Omental fat pad (tissue), 3 donors: ENCODE measurements at regions not wholly inside any gene's neighbourhood (a gene's known extent, or its start where the extent isn't known, plus 50 kb on each side); places are given as distances from the start of the nearest gene placed in this dataset.

Experiments used
- ATAC-seq: fragments of 150-250 bp; one replicate; pipeline ENCODE4 v1.9.1; 2016; ENCODE audit warnings: mild to moderate bottlenecking, moderate library complexity; ENCODE audit not compliant: low FRiP score
- DNase-seq: peaks from one replicate; pipeline ENCODE4 v3.0.0-alpha.2; 2019; ENCODE audit warnings: low spot score
- CTCF ChIP-seq, 3 donors: fragments of 450-650 bp; IDR thresholded peaks; one replicate each; pipeline ENCODE4 v1.5.1; 2016 to 2017; ENCODE audit warnings: antibody characterized with exemption in 3 of 3, mild to moderate bottlenecking in 3 of 3, moderate library complexity in 2 of 3

GRCh38 chr10:3692387-3692999 is 92.5 kb downstream of the KLF6 start:
- DNase-seq (no peak), ATAC-seq (no peak)
- TF ChIP-seq CTCF (IDR thresholded peaks at IDR 0.05): no peak

GRCh38 chr10:3691482-3691881 is 93.5 kb downstream of the KLF6 start:
- ATAC-seq (no peak), DNase-seq (no peak)
- TF ChIP-seq CTCF (IDR thresholded peaks at IDR 0.05): no peak

GRCh38 chr10:3689871-3690510 is 95.0 kb downstream of the KLF6 start:
- ATAC-seq: no peak

GRCh38 chr10:3687510-3688081 is 97.4 kb downstream of the KLF6 start:
- ATAC-seq: no peak

More at GRCh38 chr10:3689871-3690510, 95.0 kb downstream of the KLF6 start:
- no peak for DNase-seq
- no peak for TF ChIP-seq CTCF (IDR thresholded peaks at IDR 0.05)

GRCh38 chr10:3685384-3685783 is 99.6 kb downstream of the KLF6 start:
- ATAC-seq (no peak), DNase-seq (no peak)
- no peak for TF ChIP-seq CTCF (IDR thresholded peaks at IDR 0.05)

More at GRCh38 chr10:3687510-3688081, 97.4 kb downstream of the KLF6 start:
- TF ChIP-seq CTCF (IDR thresholded peaks at IDR 0.05): no peak
- DNase-seq: no peak

- DNase-seq: no peak
- no peak for ATAC-seq
- no peak for TF ChIP-seq CTCF (IDR thresholded peaks at IDR 0.05)
Measured at GRCh38 chr10:3684891-3685290, 100.1 kb downstream of the KLF6 start.

- DNase-seq: no peak
- TF ChIP-seq CTCF (IDR thresholded peaks at IDR 0.05): no peak
- ATAC-seq: no peak
Measured at GRCh38 chr10:3683560-3683959, 101.4 kb downstream of the KLF6 start.
